ENCODE measurements at regions not wholly inside any gene's neighbourhood (a gene's known extent, or its start where the extent isn't known, plus 50 kb on each side); places are given as distances from the start of the nearest gene placed in this dataset.

DNA sequence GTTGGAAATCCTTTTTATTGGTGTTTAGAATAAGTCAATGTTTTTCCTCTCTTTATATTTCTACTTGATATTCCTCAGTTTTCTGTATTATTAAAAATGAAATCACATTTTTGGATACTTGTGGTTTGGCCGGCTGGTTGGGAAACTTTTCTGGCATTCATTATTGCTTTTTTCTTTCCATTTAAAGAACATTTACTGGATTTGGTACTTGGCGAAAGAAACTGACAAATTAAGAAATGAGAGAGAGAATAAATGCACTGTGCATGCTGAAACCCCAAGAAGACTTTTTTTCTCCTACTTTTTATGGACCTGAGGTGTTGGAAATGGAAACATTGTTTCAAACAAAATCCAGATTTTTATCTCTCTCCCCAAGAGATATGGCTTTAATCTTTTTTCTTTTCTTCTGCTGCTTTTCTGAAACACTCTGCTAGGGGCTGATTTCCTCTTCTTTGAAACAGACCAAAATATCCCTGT lies 128.4 kb downstream of the SNX18 start:
- TF ChIP-seq, protein P1, sequence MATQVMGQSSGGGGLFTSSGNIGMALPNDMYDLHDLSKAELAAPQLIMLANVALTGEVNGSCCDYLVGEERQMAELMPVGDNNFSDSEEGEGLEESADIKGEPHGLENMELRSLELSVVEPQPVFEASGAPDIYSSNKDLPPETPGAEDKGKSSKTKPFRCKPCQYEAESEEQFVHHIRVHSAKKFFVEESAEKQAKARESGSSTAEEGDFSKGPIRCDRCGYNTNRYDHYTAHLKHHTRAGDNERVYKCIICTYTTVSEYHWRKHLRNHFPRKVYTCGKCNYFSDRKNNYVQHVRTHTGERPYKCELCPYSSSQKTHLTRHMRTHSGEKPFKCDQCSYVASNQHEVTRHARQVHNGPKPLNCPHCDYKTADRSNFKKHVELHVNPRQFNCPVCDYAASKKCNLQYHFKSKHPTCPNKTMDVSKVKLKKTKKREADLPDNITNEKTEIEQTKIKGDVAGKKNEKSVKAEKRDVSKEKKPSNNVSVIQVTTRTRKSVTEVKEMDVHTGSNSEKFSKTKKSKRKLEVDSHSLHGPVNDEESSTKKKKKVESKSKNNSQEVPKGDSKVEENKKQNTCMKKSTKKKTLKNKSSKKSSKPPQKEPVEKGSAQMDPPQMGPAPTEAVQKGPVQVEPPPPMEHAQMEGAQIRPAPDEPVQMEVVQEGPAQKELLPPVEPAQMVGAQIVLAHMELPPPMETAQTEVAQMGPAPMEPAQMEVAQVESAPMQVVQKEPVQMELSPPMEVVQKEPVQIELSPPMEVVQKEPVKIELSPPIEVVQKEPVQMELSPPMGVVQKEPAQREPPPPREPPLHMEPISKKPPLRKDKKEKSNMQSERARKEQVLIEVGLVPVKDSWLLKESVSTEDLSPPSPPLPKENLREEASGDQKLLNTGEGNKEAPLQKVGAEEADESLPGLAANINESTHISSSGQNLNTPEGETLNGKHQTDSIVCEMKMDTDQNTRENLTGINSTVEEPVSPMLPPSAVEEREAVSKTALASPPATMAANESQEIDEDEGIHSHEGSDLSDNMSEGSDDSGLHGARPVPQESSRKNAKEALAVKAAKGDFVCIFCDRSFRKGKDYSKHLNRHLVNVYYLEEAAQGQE (IDR thresholded peaks at IDR 0.05; ENCODE audit: low read depth, low read length): no peak
- TF ChIP-seq TAF1 (IDR thresholded peaks at IDR 0.05; ENCODE audit: borderline replicate concordance, low read depth, low read length) (no peak), CTCF (IDR thresholded peaks at IDR 0.05) (no peak), YY1 (IDR thresholded peaks at IDR 0.05; ENCODE audit: low read depth) (no peak), RAD21 (IDR thresholded peaks at IDR 0.05; ENCODE audit: low read length) (no peak), EP300 (IDR thresholded peaks at IDR 0.05; ENCODE audit: borderline replicate concordance in 1 of 2, low read depth in 1 of 2, low read length in 1 of 2) (no peak)

Data from SK-N-SH (cell line).